ENCODE measurements at regions not wholly inside any gene's neighbourhood (a gene's known extent, or its start where the extent isn't known, plus 50 kb on each side); places are given as distances from the start of the nearest gene placed in this dataset.

GRCh38 chr7:21067216-21067615 lies 280.5 kb upstream of the SP8 start:
- Histone ChIP-seq H3K9me3 (ENCODE audit: control insufficient read depth in 1 of 2, low read length in 2 of 2) (no peaks in the 10 kb centered on the region), H3K27ac (ENCODE audit: low read length) (no peak overlapping the region), H3K4me1 (ENCODE audit: control insufficient read depth in 1 of 2, insufficient read depth in 2 of 2, low read length in 2 of 2) (no peaks in the 10 kb centered on the region), H3K4me3 (ENCODE audit: low read depth in 1 of 2, low read length in 2 of 2) (no peak overlapping the region), H3K27me3 (ENCODE audit: low read depth, low read length) (no peaks in the 10 kb centered on the region), H3K36me3 (ENCODE audit: control insufficient read depth in 1 of 2, insufficient read depth in 2 of 2, low read length in 2 of 2) (no peaks in the 10 kb centered on the region)

DNA sequence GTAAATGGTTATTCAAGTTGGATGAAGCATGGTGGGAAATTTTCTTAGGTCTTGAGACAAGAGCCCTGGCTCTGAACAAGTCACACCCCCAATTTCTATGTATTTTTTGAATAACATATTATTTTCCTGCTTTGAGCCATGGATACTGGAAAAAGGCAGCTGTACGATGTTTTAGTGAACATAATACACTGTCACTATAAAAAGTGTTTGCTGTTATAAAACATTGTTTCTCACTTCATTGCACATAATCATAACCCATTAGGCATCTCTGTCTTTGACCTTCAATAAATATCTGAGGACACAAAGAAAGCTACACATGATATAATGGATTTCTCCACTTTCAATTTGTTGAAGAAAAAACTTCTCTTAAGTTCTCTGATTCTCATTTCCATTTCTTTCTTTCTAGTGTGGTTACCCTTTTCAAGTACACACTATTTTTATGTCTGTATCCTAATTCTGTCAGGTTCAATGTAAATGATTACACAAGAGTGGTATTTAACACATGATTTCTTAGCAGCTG lies 283.9 kb upstream of the SP8 start:
- Histone ChIP-seq H3K4me1 (ENCODE audit: control insufficient read depth in 1 of 2, insufficient read depth in 2 of 2, low read length in 2 of 2) (no peaks in the 10 kb centered on the region), H3K4me3 (ENCODE audit: low read depth in 1 of 2, low read length in 2 of 2) (no peak overlapping the region), H3K9me3 (ENCODE audit: control insufficient read depth in 1 of 2, low read length in 2 of 2) (no peaks in the 10 kb centered on the region), H3K36me3 (ENCODE audit: control insufficient read depth in 1 of 2, insufficient read depth in 2 of 2, low read length in 2 of 2) (no peaks in the 10 kb centered on the region), H3K27ac (ENCODE audit: low read length) (no peak overlapping the region), H3K27me3 (ENCODE audit: low read depth, low read length) (no peaks in the 10 kb centered on the region)

DNA sequence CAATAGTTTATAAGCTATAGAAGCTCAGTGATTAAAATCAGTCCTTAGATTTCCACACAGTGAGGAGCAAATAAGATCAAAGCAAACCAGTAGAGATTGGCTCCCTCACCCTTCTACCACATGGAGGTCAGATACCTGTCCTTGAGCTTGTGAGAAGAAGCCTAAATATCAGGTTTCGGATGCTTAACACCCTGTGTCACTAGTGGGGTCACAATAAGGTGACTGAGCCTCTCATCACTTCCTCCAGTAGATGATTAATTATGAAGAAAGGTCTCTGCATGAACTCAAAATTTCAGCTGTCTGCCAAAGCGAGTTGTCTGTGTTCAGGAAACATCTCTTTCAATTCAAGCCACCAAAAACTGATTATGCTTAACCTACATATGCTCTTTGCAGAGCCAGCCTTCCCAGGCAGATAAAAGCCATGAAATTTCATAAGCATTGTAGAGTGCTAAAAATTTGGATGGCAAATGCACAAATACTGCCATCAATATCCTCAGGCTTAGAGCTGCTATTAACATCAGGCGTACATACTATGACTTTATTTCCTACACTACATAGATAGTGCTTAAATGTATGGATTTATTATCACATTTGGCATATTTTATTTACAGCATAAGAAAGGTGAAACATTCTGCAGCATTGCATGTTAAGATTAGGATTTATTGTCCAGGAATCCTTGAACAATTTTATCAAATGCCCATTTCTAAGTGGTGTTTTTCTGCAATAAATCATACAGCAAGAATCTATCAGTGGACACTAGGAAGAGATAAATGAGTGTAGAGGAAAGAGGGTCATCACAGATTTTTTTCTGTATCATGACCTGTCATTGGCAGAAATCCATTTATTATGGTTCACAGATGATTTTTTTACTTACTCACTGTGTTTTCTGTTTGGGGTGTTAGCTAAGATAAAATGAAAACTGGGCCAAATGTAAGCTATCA lies 285.1 kb upstream of the SP8 start:
- no peak overlapping the region for H3K27ac ChIP-seq (ENCODE audit: low read length)
- no peaks in the 10 kb centered on the region for H3K36me3 ChIP-seq (ENCODE audit: control insufficient read depth in 1 of 2, insufficient read depth in 2 of 2, low read length in 2 of 2)
- no peak overlapping the region for H3K4me3 ChIP-seq (ENCODE audit: low read depth in 1 of 2, low read length in 2 of 2)
- H3K9me3 ChIP-seq (ENCODE audit: control insufficient read depth in 1 of 2, low read length in 2 of 2): no peaks in the 10 kb centered on the region
- no peaks in the 10 kb centered on the region for H3K4me1 ChIP-seq (ENCODE audit: control insufficient read depth in 1 of 2, insufficient read depth in 2 of 2, low read length in 2 of 2)
- H3K27me3 ChIP-seq (ENCODE audit: low read depth, low read length): no peaks in the 10 kb centered on the region

- Histone ChIP-seq H3K36me3 (ENCODE audit: control insufficient read depth in 1 of 2, insufficient read depth in 2 of 2, low read length in 2 of 2) (no peaks in the 10 kb centered on the region), H3K4me3 (ENCODE audit: low read depth in 1 of 2, low read length in 2 of 2) (no peak overlapping the region), H3K4me1 (ENCODE audit: control insufficient read depth in 1 of 2, insufficient read depth in 2 of 2, low read length in 2 of 2) (no peaks in the 10 kb centered on the region), H3K27ac (ENCODE audit: low read length) (no peak overlapping the region), H3K27me3 (ENCODE audit: low read depth, low read length) (no peaks in the 10 kb centered on the region), H3K9me3 (ENCODE audit: control insufficient read depth in 1 of 2, low read length in 2 of 2) (no peaks in the 10 kb centered on the region)
Observed at GRCh38 chr7:21076054-21076453, 289.4 kb upstream of the SP8 start.

GRCh38 chr7:21076574-21076973 lies 289.9 kb upstream of the SP8 start:
- no peaks in the 10 kb centered on the region for H3K36me3 ChIP-seq (ENCODE audit: control insufficient read depth in 1 of 2, insufficient read depth in 2 of 2, low read length in 2 of 2)
- no peaks in the 10 kb centered on the region for H3K4me1 ChIP-seq (ENCODE audit: control insufficient read depth in 1 of 2, insufficient read depth in 2 of 2, low read length in 2 of 2)
- no peak overlapping the region for H3K27ac ChIP-seq (ENCODE audit: low read length)
- H3K9me3 ChIP-seq (ENCODE audit: control insufficient read depth in 1 of 2, low read length in 2 of 2): no peaks in the 10 kb centered on the region
- no peaks in the 10 kb centered on the region for H3K27me3 ChIP-seq (ENCODE audit: low read depth, low read length)
- no peak overlapping the region for H3K4me3 ChIP-seq (ENCODE audit: low read depth in 1 of 2, low read length in 2 of 2)

DNA sequence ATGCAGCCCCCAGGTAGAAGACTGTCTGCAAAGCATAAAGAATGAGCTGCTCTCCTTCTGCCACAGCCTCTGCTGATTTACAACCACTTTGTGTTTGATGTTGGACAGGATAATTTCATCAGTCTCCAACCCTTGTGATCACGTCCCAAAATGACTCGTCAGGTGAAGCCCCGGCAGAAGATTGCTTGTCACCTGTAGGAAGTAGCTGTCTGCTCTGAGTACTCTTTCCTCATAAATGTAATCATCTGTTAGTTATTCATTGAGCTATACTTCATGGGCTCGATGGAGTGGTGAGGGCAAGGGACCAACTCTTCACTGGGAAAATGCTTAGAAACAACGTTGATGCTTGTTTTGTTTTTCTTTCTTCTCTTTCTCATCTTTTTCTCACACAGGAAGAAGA lies 290.9 kb upstream of the SP8 start:
- Histone ChIP-seq H3K27me3 (ENCODE audit: low read depth, low read length) (no peaks in the 10 kb centered on the region), H3K9me3 (ENCODE audit: control insufficient read depth in 1 of 2, low read length in 2 of 2) (no peaks in the 10 kb centered on the region), H3K4me3 (ENCODE audit: low read depth in 1 of 2, low read length in 2 of 2) (no peak overlapping the region), H3K4me1 (ENCODE audit: control insufficient read depth in 1 of 2, insufficient read depth in 2 of 2, low read length in 2 of 2) (no peaks in the 10 kb centered on the region), H3K36me3 (ENCODE audit: control insufficient read depth in 1 of 2, insufficient read depth in 2 of 2, low read length in 2 of 2) (no peaks in the 10 kb centered on the region), H3K27ac (ENCODE audit: low read length) (no peak overlapping the region)

GRCh38 chr7:21084286-21084685 lies 297.6 kb upstream of the SP8 start:
- H3K4me3 ChIP-seq (ENCODE audit: low read depth in 1 of 2, low read length in 2 of 2): no peak overlapping the region
- no peak overlapping the region for H3K27ac ChIP-seq (ENCODE audit: low read length)
- H3K36me3 ChIP-seq (ENCODE audit: control insufficient read depth in 1 of 2, insufficient read depth in 2 of 2, low read length in 2 of 2): no peaks in the 10 kb centered on the region
- H3K27me3 ChIP-seq (ENCODE audit: low read depth, low read length): no peaks in the 10 kb centered on the region
- peaks cover 0 to 8% of the 10 kb centered on the region in 2 donors for H3K9me3 ChIP-seq (ENCODE audit: control insufficient read depth in 1 of 2, low read length in 2 of 2)
- no peaks in the 10 kb centered on the region for H3K4me1 ChIP-seq (ENCODE audit: control insufficient read depth in 1 of 2, insufficient read depth in 2 of 2, low read length in 2 of 2)

DNA sequence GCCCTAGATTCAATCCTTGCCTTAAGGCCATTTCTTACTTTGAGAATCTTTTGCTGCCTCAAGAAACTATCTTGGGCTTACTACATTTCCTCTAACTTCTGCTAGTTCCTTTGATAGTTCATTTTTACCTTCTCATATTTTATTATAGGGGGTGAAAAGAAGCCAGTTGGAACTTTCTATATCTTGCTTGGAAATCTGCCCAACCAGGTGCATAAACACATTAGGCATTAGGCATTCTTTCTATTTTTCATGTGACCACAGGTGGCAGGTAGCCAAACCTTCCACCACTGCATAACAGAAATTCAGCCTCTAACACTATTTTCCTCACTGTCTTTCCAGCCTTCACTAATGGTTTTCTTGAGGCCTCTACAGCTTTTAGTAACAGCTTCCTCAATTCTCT lies 300.0 kb upstream of the SP8 start:
- H3K36me3 ChIP-seq (ENCODE audit: control insufficient read depth in 1 of 2, insufficient read depth in 2 of 2, low read length in 2 of 2): no peaks in the 10 kb centered on the region
- no peak overlapping the region for H3K4me3 ChIP-seq (ENCODE audit: low read depth in 1 of 2, low read length in 2 of 2)
- H3K27me3 ChIP-seq (ENCODE audit: low read depth, low read length): no peaks in the 10 kb centered on the region
- H3K27ac ChIP-seq (ENCODE audit: low read length): no peak overlapping the region
- H3K4me1 ChIP-seq (ENCODE audit: control insufficient read depth in 1 of 2, insufficient read depth in 2 of 2, low read length in 2 of 2): no peaks in the 10 kb centered on the region
- peaks cover 0 to 8% of the 10 kb centered on the region in 2 donors for H3K9me3 ChIP-seq (ENCODE audit: control insufficient read depth in 1 of 2, low read length in 2 of 2)

- Histone ChIP-seq H3K4me1 (ENCODE audit: control insufficient read depth in 1 of 2, insufficient read depth in 2 of 2, low read length in 2 of 2) (no peaks in the 10 kb centered on the region), H3K9me3 (ENCODE audit: control insufficient read depth in 1 of 2, low read length in 2 of 2) (peaks cover 0 to 8% of the 10 kb centered on the region in 2 donors), H3K36me3 (ENCODE audit: control insufficient read depth in 1 of 2, insufficient read depth in 2 of 2, low read length in 2 of 2) (no peaks in the 10 kb centered on the region), H3K4me3 (ENCODE audit: low read depth in 1 of 2, low read length in 2 of 2) (no peak overlapping the region), H3K27me3 (ENCODE audit: low read depth, low read length) (no peaks in the 10 kb centered on the region), H3K27ac (ENCODE audit: low read length) (no peak overlapping the region)
Observed at GRCh38 chr7:21089653-21090052, 303.0 kb upstream of the SP8 start.

GRCh38 chr7:21092766-21093702 lies 306.3 kb upstream of the SP8 start:
- Histone ChIP-seq H3K4me1 (ENCODE audit: control insufficient read depth in 1 of 2, insufficient read depth in 2 of 2, low read length in 2 of 2) (no peaks in the 10 kb centered on the region), H3K4me3 (ENCODE audit: low read depth in 1 of 2, low read length in 2 of 2) (no peak overlapping the region), H3K9me3 (ENCODE audit: control insufficient read depth in 1 of 2, low read length in 2 of 2) (no peaks in the 10 kb centered on the region), H3K27ac (ENCODE audit: low read length) (no peak overlapping the region), H3K27me3 (ENCODE audit: low read depth, low read length) (no peaks in the 10 kb centered on the region), H3K36me3 (ENCODE audit: control insufficient read depth in 1 of 2, insufficient read depth in 2 of 2, low read length in 2 of 2) (no peaks in the 10 kb centered on the region)

DNA sequence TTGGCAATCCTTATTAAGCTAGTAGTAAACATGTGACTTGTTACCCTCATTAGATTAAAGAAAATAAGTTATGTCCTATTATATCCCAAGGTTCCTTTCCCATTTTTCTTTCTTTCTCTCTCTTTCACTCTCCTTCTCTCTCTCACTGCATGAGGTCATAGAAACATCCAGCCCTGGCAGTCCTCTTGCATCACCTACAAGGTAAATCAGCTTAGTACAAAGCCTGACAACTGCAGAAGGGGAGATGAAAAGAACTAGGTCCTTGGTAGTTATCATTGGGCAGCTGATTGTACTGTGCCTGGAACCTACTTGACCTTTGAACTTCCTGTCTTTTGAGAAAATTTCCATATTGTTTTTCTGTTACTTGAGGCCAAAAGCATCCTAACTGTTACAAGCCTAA lies 307.9 kb upstream of the SP8 start:
- Histone ChIP-seq H3K27me3 (ENCODE audit: low read depth, low read length) (no peaks in the 10 kb centered on the region), H3K4me3 (ENCODE audit: low read depth in 1 of 2, low read length in 2 of 2) (no peak overlapping the region), H3K4me1 (ENCODE audit: control insufficient read depth in 1 of 2, insufficient read depth in 2 of 2, low read length in 2 of 2) (no peaks in the 10 kb centered on the region), H3K36me3 (ENCODE audit: control insufficient read depth in 1 of 2, insufficient read depth in 2 of 2, low read length in 2 of 2) (no peaks in the 10 kb centered on the region), H3K27ac (ENCODE audit: low read length) (no peak overlapping the region), H3K9me3 (ENCODE audit: control insufficient read depth in 1 of 2, low read length in 2 of 2) (no peaks in the 10 kb centered on the region)
